HEK293T (cell line): ENCODE measurements at regions not wholly inside any gene's neighbourhood (a gene's known extent, or its start where the extent isn't known, plus 50 kb on each side); places are given as distances from the start of the nearest gene placed in this dataset.
"Not testable (repeated sequence)": the region's sequence is repeated elsewhere in the genome, so short reads cannot be mapped to it uniquely, and the experiment has no call there.

Experiments
- CTCF ChIA-PET: fragments of 350-600 bp; formaldehyde crosslinking; extraction: SDS; loops from one replicate; lab custom pipeline; 2021; ENCODE audit warnings: antibody characterized with exemption, inconsistent platforms; lab: Yijun Ruan, JAX
- POLR2A ChIA-PET: fragments of 350-600 bp; formaldehyde crosslinking; extraction: SDS; loops from one replicate; lab custom pipeline; 2020; ENCODE audit warnings: antibody characterized with exemption, inconsistent platforms; lab: Yijun Ruan, JAX
- DNase-seq: peaks from one replicate; pipeline ENCODE4 v3.0.0; 2012; ENCODE audit warnings: mixed read lengths; ENCODE audit errors: extremely low spot score
- ARNT ChIP-seq: fragments of 450-650 bp; IDR thresholded peaks from 2 replicates; pipeline ENCODE4 v1.6.1; 2017; ENCODE audit warnings: mild to moderate bottlenecking
- BHLHE40 ChIP-seq: fragments of 450-650 bp; IDR thresholded peaks from 2 replicates; pipeline ENCODE4 v1.6.1; 2016; ENCODE audit warnings: mild to moderate bottlenecking, moderate library complexity, borderline replicate concordance
- CTBP1 ChIP-seq: fragments of 450-650 bp; IDR thresholded peaks from 2 replicates; pipeline ENCODE4 v1.6.1; 2016; ENCODE audit warnings: borderline replicate concordance
- ELF4 ChIP-seq: fragments of 450-650 bp; IDR thresholded peaks from 2 replicates; pipeline ENCODE4 v1.6.1; 2017; ENCODE audit warnings: antibody characterized with exemption
- FOXA1 ChIP-seq: fragments of 450-650 bp; IDR thresholded peaks from 2 replicates; pipeline ENCODE4 v1.6.1; 2016; ENCODE audit warnings: mild to moderate bottlenecking
- FOXK2 ChIP-seq: fragments of 450-650 bp; IDR thresholded peaks from 2 replicates; pipeline ENCODE4 v1.6.1; 2016; ENCODE audit warnings: mild to moderate bottlenecking
- FOXM1 ChIP-seq: fragments of 450-650 bp; IDR thresholded peaks from 2 replicates; pipeline ENCODE4 v1.6.1; 2017; ENCODE audit warnings: mild to moderate bottlenecking, borderline replicate concordance
- HDGF ChIP-seq: fragments of 450-650 bp; IDR thresholded peaks from 2 replicates; pipeline ENCODE4 v1.6.1; 2017; ENCODE audit warnings: antibody characterized with exemption, borderline replicate concordance
- L3MBTL2 ChIP-seq: fragments of 450-650 bp; conservative IDR thresholded peaks from 2 replicates; pipeline ENCODE4 v1.6.1; 2016; ENCODE audit warnings: mild to moderate bottlenecking
- LEF1 ChIP-seq: fragments of 450-650 bp; IDR thresholded peaks from 2 replicates; pipeline ENCODE4 v1.6.1; 2017; ENCODE audit warnings: mild to moderate bottlenecking, borderline replicate concordance
- NFRKB ChIP-seq: fragments of 450-650 bp; IDR thresholded peaks from 2 replicates; pipeline ENCODE4 v1.6.1; 2016; ENCODE audit warnings: mild to moderate bottlenecking, moderate library complexity
- SP1 ChIP-seq: fragments of 450-650 bp; IDR thresholded peaks from 2 replicates; pipeline ENCODE4 v1.6.1; 2017
- SUZ12 ChIP-seq: fragments of 450-650 bp; IDR thresholded peaks from 2 replicates; pipeline ENCODE4 v1.6.1; 2016; ENCODE audit warnings: mild to moderate bottlenecking
- TARDBP ChIP-seq: fragments of 450-650 bp; IDR thresholded peaks from 2 replicates; pipeline ENCODE4 v1.6.1; 2016
- ZNF384 ChIP-seq: fragments of 450-650 bp; IDR thresholded peaks from 2 replicates; pipeline ENCODE4 v1.6.1; 2016
- TF ChIP-seq, protein P1 (sequence below): fragments of 450-650 bp; IDR thresholded peaks from 2 replicates; pipeline ENCODE4 v1.6.1; 2016

DNA sequence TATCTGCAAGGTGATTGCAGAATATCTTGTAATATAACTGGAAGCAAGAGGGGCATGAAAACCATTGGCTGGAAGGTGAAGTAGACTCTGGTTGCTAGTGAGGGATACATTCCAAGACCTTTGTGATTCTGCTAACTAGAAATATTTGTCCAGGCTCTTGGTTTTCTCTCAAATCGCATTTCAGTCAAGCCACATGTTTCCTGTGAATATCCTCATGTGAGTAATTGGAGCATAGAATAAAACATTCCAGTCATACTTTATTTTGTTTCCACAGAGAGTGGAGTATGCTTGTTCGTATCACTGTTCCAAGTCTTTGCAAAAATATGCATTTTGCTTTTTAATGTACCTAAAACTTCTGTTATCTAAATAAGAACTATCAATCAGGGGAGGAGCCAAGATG, 850.0 kb downstream of the EPHA3 start:
- TF ChIP-seq FOXM1 (no peak), CTBP1 (no peak), ARNT (no peak), HDGF (no peak)
- DNase-seq: no peak
- ChIA-PET POLR2A (no interaction called here), CTCF (no interaction called here)

DNA sequence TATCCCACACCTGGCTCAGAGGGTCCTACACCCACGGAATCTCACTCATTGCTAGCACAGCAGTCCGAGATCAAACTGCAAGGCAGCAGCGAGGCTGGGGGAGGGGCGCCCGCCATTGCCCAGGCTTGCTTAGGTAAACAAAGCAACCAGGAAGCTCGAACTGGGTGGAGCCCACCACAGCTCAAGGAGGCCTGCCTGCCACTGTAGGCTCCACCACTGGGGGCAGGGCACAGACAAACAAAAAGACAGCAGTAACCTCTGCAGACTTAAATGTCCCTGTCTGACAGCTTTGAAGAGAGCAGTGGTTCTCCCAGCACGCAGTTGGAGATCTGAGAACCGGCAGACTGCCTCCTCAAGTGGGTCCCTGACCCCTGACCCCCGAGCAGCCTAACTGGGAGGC, 850.7 kb downstream of the EPHA3 start:
- CTCF ChIA-PET, POLR2A ChIA-PET, DNase-seq: not testable (repeated sequence)

DNA sequence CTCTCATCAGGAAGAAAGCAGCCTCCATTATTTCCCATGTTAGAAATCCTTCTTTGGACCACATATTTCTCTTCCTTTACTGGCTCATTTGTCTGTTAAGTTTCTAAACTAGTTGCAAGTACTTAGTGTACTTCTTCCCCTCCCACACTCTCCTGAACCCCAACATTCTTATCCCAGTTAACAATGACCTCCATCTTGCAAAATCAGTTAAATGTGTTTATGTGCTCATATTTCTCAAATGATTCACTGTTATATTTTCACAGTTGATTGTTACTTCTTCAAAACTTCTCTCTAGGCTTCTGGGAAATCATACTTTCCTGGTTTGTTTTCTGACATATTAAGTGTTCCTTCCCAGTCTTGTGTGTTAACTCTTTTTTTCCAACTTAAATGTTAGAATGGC, 856.9 kb downstream of the EPHA3 start:
- DNase-seq: no peak
- ChIA-PET CTCF (no interaction called here), POLR2A (no interaction called here)

DNA sequence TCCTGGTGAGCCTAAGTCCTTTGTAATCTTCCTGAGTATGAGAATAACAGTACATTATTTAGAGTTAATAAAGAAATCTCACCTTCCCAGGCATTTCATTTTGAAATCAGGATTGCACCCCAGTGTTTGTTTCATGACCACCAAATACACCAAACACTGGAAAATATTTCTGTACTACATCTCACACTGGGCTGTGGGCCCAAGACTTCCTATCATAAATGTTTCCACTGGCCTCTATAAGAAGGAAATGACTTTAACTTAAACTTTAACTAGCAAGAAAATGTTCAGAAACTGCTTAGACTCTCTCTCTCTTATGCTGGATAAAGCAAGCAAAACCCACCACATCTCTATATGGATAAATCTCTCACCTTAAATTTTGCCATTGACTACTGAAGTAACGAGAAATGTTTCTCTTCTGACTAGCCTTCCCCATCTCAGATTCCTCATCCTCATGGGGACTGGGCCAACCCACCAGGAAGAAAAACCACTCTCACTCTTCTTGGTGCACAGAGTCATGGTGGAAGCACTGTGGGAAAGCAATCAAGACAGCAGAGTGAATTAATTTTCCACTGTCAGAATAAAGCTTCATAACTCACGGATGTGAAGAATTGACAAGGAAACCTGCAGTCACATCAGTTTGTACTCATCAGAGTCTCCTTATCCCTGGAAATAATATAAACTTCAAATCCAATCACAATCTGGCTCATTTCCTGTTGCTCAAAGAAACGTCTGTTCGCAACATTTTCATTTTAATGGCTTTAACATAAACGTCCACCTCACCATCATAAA, 859.6 kb downstream of the EPHA3 start:
- TF ChIP-seq SP1 (no peak), TARDBP (no peak), ARNT (no peak), FOXK2 (no peak)
- CTCF ChIA-PET: no interaction called here
- no peak for DNase-seq
- POLR2A ChIA-PET: no interaction called here

More for the DNA sequence above, 856.9 kb downstream of the EPHA3 start:
- TF ChIP-seq ELF4 (no peak), SP1 (no peak), FOXA1 (no peak), ARNT (no peak), SUZ12 (no peak), CTBP1 (no peak), ZNF384 (no peak), NFRKB (no peak), TARDBP (no peak), HDGF (no peak), LEF1 (no peak), FOXK2 (no peak), L3MBTL2 (no peak), FOXM1 (no peak), BHLHE40 (no peak)
- TF ChIP-seq, protein P1, sequence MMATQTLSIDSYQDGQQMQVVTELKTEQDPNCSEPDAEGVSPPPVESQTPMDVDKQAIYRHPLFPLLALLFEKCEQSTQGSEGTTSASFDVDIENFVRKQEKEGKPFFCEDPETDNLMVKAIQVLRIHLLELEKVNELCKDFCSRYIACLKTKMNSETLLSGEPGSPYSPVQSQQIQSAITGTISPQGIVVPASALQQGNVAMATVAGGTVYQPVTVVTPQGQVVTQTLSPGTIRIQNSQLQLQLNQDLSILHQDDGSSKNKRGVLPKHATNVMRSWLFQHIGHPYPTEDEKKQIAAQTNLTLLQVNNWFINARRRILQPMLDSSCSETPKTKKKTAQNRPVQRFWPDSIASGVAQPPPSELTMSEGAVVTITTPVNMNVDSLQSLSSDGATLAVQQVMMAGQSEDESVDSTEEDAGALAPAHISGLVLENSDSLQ: no peak

DNA sequence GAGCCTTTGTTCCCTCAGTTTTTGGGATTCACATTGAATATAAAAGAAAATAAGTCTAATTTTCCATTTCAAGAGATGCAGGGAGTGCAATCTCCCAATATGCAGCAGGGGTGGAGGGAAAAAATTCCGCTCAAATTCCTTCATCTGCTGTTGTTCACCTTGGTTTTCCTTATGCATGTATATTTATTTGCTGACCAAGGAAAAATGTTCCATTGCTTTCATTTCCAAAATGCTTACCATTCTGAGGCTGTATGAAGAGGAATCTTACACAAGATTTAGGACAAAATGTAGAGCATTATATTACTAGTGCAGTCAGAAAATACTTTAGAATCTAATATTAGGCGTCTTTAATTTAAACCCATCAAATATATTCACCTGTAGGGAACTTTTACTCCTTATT, 863.9 kb downstream of the EPHA3 start:
- TF ChIP-seq FOXK2 (no peak), ELF4 (no peak), BHLHE40 (no peak), SP1 (no peak), ARNT (no peak)
- CTCF ChIA-PET: no interaction called here
- POLR2A ChIA-PET: no interaction called here
- no peak for DNase-seq

DNA sequence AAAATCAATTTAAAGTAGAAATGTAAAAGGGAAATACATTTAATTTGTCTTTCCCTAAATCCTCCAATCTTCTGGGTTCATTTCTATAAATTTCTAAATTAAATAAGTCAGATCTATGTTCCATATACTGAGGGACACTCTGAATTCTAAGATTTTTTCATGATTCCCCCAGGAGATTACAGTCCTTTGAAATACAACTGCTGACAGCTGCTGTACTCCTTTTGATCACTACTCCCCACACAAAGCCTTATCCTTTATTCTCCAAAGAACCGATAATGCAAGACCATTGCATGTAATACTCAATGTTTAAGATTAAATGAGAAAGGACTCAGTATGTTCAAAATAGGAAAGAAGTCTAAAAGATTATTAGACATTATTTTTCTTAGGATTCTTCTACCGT, 865.7 kb downstream of the EPHA3 start:
- ChIA-PET CTCF (no interaction called here), POLR2A (no interaction called here)
- no peak for TF ChIP-seq SUZ12
- no peak for TF ChIP-seq LEF1
- no peak for TF ChIP-seq CTBP1
- TF ChIP-seq ELF4: no peak
- TF ChIP-seq NFRKB: no peak
- TF ChIP-seq, protein P1: no peak
- TF ChIP-seq FOXA1: no peak
- no peak for TF ChIP-seq HDGF
- TF ChIP-seq ZNF384: no peak
- no peak for TF ChIP-seq ARNT
- no peak for TF ChIP-seq BHLHE40
- TF ChIP-seq SP1: no peak
- no peak for TF ChIP-seq FOXM1
- no peak for TF ChIP-seq FOXK2
- no peak for TF ChIP-seq TARDBP
- TF ChIP-seq L3MBTL2: no peak
- DNase-seq: no peak

DNA sequence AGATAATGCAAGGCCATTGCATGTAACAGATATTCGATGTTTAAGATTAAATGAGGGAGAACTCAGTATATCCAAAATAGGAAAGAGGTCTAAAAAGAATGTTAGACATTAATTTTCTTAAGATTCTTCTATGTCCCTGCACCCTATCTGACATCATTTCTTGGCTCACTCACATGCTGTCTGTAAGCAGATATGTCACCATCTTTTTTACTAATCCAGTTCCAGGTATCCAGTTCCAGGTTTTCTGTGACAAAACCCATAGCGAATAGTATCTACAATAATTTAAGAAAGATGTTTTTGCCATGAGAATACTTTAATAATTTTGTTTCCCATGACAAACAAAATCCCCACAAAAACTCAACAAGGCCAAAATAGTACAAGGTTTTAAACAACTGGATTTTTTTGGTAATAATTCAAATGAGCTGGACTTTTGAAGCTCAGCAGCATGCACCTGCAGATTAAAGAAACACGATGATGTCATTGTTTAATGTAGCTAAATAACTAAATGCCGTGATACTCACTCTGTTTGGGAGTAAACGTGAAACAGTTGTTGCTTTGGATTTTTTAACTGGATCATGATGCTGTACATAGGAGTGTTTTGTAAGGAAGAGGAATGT, 867.6 kb downstream of the EPHA3 start:
- CTCF ChIA-PET: no interaction called here
- POLR2A ChIA-PET: no interaction called here
- no peak for DNase-seq
- no peak for TF ChIP-seq ZNF384
- TF ChIP-seq, protein P1: no peak
- no peak for TF ChIP-seq CTBP1
- no peak for TF ChIP-seq HDGF
- no peak for TF ChIP-seq NFRKB
- TF ChIP-seq LEF1: no peak
- no peak for TF ChIP-seq SUZ12
- TF ChIP-seq FOXM1: no peak
- no peak for TF ChIP-seq TARDBP
- no peak for TF ChIP-seq SP1
- no peak for TF ChIP-seq FOXK2
